H54 (cell line): ENCODE measurements at regions not wholly inside any gene's neighbourhood (a gene's known extent, or its start where the extent isn't known, plus 50 kb on each side); places are given as distances from the start of the nearest gene placed in this dataset.
"Not testable (repeated sequence)": the region's sequence is repeated elsewhere in the genome, so short reads cannot be mapped to it uniquely, and the experiment has no call there.

ENCODE experiments used
- DNase-seq: peaks from one replicate; pipeline ENCODE4 v3.0.0; 2011; ENCODE audit warnings: low spot score, mixed read lengths; ENCODE audit not compliant: insufficient read length
- FAIRE-seq: peaks from 3 replicates; lab custom pipeline; 2011; peaks lifted over from hg19 to GRCh38; lab: Jason Lieb, UNC
- POLR2A ChIP-seq: IDR thresholded peaks from 2 replicates; pipeline ENCODE4 v1.6.1; 2011; ENCODE audit warnings: low read depth, mild to moderate bottlenecking, low read length

DNA sequence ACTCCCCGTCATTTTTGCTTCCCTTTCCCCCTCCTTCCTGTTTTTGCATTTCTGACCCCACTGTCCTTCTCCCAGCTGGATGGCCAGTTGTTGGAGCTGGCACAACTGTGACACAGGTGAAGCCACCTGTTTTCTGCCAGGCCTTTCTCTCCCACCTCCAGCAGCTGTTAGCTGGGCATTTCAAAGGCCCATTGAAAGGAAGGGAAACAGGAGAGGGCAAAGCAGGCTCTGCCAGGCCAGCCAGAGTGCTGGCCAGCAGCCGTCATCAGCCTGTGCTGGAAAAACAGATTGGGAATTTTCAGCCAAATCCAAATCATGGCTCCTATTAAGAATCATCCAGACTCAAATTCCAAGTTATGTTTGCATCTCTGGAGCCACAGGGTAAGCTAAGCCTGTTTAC, 155.2 kb upstream of the C2CD4B start:
- no peak for TF ChIP-seq POLR2A
- DNase-seq: no peak
- FAIRE-seq: no peak

DNA sequence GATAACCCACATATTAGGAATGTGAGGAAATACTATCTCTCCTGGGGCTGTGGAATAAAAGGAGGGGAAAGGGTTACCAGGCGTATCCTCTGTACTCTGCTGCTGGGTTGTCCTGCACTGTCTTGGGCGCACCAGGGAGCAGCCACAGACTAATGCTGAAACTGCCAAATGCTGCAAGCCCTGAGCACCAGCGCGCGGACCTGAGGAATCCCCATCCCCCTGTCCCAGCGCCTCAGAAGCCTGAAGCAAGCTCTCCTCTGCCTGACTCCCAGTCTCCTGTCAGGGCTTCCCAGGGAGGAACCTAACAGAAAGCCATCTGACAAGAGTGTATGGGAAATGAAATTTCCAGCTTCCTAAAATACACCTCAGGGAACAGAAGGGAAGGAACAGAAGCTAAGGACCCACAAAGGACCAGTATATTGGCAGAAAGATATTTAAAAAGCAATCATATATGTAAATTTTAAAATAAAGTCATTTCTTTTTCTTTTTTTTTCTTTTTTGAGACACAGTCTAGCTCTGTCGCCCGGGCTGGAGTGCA, 158.3 kb upstream of the C2CD4B start:
- FAIRE-seq (no peak), DNase-seq (no peak)
- TF ChIP-seq POLR2A: no peak

GRCh38 chr15:62324382-62324781, 159.3 kb upstream of the C2CD4B start:
- TF ChIP-seq POLR2A: no peak
- no peak for FAIRE-seq
- DNase-seq: no peak

DNA sequence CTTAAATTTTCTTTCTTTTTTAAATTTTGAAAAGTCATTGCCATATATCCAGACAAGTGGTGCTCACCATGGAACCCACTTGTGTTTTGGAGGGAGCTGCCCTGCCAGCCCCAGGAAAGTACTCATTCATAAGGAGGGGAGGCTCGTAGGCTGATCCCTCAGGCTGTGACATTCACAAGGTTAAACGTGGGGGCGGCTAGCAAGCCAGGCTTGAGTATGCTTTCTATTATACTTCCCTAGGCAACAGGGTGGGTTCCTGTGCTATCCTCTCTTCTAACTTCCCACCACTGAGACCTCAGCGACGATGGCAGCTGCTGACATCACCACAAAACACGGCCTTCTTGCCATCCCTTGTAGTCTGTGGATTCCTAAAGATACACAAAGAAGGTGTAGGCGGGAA, 160.5 kb upstream of the C2CD4B start:
- no peak for TF ChIP-seq POLR2A
- FAIRE-seq (no peak), DNase-seq (no peak)

DNA sequence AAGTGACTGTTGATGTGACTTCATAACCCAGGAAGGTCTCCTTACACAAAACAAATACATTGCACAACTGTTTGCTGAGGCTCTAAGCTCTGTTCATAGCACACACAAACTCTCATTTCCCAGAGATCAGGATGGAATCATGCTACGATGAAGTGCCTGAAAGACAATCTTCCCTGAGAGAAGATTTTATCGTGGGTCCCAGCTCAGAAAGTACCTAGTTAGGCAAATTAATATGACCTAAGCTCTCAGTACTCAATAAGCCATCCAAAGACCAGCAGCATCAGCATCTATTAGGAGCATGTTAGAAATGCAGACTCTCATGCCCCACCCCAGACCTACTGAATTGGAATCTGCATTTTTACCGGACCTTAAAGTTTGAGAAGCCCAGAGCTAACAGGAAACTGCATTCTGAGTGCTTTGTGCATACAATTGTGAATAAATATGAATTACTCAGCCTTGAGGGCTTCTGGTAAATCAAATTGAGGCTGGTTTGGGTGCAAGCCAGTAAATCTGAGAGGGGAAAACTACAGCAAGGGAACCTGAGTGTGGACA, 161.5 kb upstream of the C2CD4B start:
- FAIRE-seq (no peak), DNase-seq (no peak)
- TF ChIP-seq POLR2A: no peak

DNA sequence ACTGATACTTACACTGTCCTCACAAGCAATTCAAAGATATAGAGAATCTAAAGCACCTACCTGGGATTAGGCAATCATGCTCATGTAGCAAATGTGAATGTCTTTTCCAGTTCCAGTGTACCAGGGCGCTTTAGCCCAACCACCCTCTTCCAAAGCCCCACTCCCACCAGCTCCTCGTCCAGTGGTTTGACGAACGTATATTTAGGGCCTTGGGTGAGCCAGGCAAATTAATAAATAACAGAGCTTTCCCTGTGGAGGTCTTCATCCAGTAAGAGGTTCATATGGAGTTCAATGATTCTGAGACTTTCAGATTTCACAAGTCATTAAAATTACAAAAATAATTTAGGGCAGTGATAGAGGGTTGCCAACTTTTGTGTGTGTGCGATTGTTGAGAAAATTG, 162.3 kb upstream of the C2CD4B start:
- TF ChIP-seq POLR2A: no peak
- no peak for FAIRE-seq
- DNase-seq: no peak

- not testable (repeated sequence) for FAIRE-seq
These were observed 167.4 kb upstream of the C2CD4B start for GRCh38 chr15:62332472-62332871.

GRCh38 chr15:62334536-62334935, 169.5 kb upstream of the C2CD4B start:
- TF ChIP-seq POLR2A: no peak
- no peak for FAIRE-seq
- no peak for DNase-seq

More at GRCh38 chr15:62332472-62332871, 167.4 kb upstream of the C2CD4B start:
- DNase-seq: not testable (repeated sequence)

GRCh38 chr15:62337934-62338333, 172.8 kb upstream of the C2CD4B start:
- FAIRE-seq: no peak
- no peak for TF ChIP-seq POLR2A

GRCh38 chr15:62338497-62338896, 173.4 kb upstream of the C2CD4B start:
- DNase-seq (no peak), FAIRE-seq (no peak)
- no peak for TF ChIP-seq POLR2A

More at GRCh38 chr15:62337934-62338333, 172.8 kb upstream of the C2CD4B start:
- DNase-seq: no peak

DNA sequence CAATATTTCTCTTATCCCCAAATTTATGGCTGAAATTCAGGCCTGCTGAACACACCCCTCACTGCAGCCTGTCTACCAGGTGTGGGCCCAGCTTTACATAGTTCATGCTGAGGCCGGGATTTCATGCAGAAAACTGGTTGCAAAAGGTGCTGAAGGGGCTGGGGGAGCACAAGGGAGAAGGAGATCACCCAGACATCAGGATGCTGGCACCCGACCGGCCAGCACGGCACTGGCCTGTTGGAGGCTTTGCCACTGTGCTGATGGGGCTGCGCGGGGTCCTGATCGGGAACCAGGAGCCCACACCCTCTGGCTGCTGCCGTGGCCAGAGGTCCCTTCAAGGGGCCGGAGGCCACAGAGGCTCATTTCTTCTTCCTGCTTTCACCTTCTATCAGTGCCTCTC, 177.9 kb upstream of the C2CD4B start:
- no peak for TF ChIP-seq POLR2A
- FAIRE-seq: no peak
- DNase-seq: no peak

- TF ChIP-seq POLR2A: no peak
- DNase-seq: no peak
- no peak for FAIRE-seq
These were observed 178.3 kb upstream of the C2CD4B start for GRCh38 chr15:62343397-62343796.

DNA sequence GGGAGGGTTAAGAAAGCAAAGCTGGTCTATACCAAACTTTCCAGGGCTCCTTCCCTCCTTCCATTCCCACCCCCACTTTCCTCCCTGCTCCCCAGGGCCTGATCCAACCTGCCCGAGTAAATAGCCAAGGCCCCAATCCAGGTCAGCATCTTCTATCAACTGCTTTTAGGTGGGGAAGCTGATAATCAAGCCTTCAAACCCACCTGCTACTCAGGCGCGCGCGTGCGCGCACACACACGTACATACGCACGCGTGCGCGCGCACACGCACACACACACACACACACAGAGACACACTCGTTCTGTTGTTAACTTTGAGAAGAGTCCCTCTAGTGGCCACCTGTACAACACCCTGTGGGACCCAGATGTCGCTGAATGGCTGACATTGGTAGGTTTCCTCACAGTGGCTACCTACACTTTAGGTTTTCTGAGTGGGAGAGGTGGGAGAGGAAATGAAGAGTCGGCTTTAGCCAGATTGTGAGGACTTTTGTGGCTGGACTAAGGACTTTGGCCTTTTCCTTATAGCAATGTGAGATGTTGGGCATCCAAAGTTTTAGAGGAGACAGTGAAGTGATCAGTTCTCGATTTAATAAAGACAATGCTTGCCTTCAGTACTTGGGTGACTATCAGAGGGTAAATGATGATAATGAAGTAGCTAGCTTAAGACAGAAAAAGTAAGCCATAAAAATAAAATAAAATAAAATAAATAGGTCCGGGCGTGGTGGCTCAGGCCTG, 179.9 kb upstream of the C2CD4B start:
- DNase-seq: peak; percentile 33
- no peak for FAIRE-seq
- TF ChIP-seq POLR2A: no peak

- FAIRE-seq (no peak), DNase-seq (no peak)
- no peak for TF ChIP-seq POLR2A
These were observed 181.1 kb upstream of the C2CD4B start for GRCh38 chr15:62346168-62346567.

GRCh38 chr15:62348118-62348517, 183.0 kb upstream of the C2CD4B start:
- no peak for DNase-seq
- no peak for TF ChIP-seq POLR2A
- no peak for FAIRE-seq
